Coronary artery (tissue), 2 donors: ENCODE measurements at regions not wholly inside any gene's neighbourhood (a gene's known extent, or its start where the extent isn't known, plus 50 kb on each side); places are given as distances from the start of the nearest gene placed in this dataset.

Source experiments
- DNase-seq: peaks from one replicate; pipeline ENCODE4 v3.0.0-alpha.2; 2017; ENCODE audit warnings: low spot score
- H3K27ac ChIP-seq, 2 donors: fragments of 200-600 bp; sonication (generic); one replicate each; pipeline ENCODE4 v1.5.1; 2016 to 2019
- H3K4me3 ChIP-seq: fragments of 200-600 bp; sonication (generic); 2 replicates; pipeline ENCODE4 v1.5.1; 2016; ENCODE audit warnings: mild to moderate bottlenecking, moderate library complexity
- CTCF ChIP-seq: fragments of 200-600 bp; sonication (generic); IDR thresholded peaks from one replicate; pipeline ENCODE4 v1.5.1; 2019; ENCODE audit warnings: antibody characterized with exemption

DNA sequence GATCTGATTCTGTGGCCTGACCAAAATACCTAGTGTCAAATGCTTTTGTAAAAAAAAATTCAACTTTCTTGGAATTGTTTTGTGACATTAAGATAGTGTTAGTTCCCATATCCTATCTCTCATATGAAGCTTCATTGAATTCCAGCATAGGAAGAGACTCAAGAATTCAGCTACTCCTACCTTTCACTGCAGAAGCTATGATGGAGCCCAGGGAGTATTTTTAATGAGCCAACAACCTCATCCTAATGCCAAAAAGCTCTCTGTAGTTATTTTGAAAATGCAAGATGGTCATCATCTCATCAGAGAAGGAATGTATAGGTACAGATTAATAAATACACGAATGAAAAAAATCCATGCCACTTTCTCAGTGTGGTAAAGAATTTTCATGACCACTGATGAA lies 431.2 kb upstream of the SGCG start:
- DNase-seq, result no peak
- TF ChIP-seq CTCF, result no peak
- no peak overlapping the region for H3K27ac ChIP-seq
- no peak overlapping the region for H3K4me3 ChIP-seq

DNA sequence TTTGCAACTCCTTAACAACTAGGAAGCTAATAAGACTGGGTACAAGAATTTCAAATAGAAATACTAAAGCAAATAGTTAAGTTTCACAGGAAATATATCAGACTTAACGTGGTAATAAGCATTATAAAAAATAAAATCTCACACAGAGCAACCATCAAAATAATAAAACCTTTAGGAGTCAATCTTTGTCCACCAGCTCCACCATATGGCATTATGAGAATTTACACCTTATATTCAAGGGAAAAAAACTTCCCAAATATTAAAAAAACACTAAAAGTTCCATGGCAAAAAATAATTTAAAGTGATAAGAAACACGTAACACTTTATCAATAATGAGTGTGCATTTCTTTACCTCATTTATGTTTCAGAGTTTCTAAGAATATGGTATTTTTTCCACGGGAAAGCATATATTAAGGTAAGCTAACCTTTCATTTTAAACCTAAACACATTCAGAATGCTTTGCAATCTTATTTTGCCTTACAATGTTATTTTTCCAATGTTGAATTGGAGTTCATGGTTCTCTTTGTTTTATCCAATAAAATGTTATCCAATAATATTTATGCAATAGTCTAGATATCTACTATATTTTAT lies 423.2 kb upstream of the SGCG start:
- Histone ChIP-seq H3K27ac (no peak overlapping the region), H3K4me3 (no peak overlapping the region)
- no peak for DNase-seq
- no peak for TF ChIP-seq CTCF

- no peak for DNase-seq
Measured at GRCh38 chr13:22758245-22758644, 422.5 kb upstream of the SGCG start.

DNA sequence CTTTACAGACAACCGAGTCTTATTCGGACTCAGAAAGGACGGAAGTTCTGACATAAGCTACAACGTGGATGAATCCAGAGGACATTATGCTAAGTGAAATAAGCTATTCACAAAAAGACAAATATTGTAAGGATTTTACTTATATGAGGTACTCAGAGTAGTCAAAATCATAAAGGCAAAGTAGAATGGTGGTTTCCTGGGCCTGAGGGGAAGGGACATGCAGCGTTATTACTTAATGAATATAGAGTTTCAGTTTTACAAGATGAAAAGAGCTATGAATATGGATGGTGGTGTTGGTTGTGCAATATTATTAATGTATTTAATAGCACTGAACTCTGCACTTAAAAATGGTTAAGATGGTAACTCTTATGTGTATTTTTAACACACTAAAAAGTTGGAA lies 419.1 kb upstream of the SGCG start:
- DNase-seq, result no peak
- no peak for TF ChIP-seq CTCF
- H3K27ac ChIP-seq, result no peak overlapping the region
- no peak overlapping the region for H3K4me3 ChIP-seq

More at GRCh38 chr13:22758245-22758644, 422.5 kb upstream of the SGCG start:
- H3K4me3 ChIP-seq, result no peak overlapping the region
- H3K27ac ChIP-seq, result no peak overlapping the region
- TF ChIP-seq CTCF, result no peak

GRCh38 chr13:22765547-22765946 lies 415.2 kb upstream of the SGCG start:
- DNase-seq, result no peak
- H3K4me3 ChIP-seq, result no peak overlapping the region
- H3K27ac ChIP-seq, result no peak overlapping the region
- no peak for TF ChIP-seq CTCF

GRCh38 chr13:22770891-22771290 lies 409.9 kb upstream of the SGCG start:
- no peak for TF ChIP-seq CTCF
- no peak for DNase-seq
- Histone ChIP-seq H3K4me3 (no peak overlapping the region), H3K27ac (no peak overlapping the region)

GRCh38 chr13:22773465-22773864 lies 407.3 kb upstream of the SGCG start:
- DNase-seq, result no peak

More at GRCh38 chr13:22773465-22773864, 407.3 kb upstream of the SGCG start:
- no peak for TF ChIP-seq CTCF
- Histone ChIP-seq H3K4me3 (no peak overlapping the region), H3K27ac (no peak overlapping the region)
